ENCODE measurements at regions not wholly inside any gene's neighbourhood (a gene's known extent, or its start where the extent isn't known, plus 50 kb on each side); places are given as distances from the start of the nearest gene placed in this dataset.
"Not testable (repeated sequence)": the region's sequence is repeated elsewhere in the genome, so short reads cannot be mapped to it uniquely, and the experiment has no call there.

GRCh38 chr20:6360766-6361165 lies 237.9 kb upstream of the FERMT1 start:
- DNase-seq (ENCODE audit: low read depth in 3 of 3, low spot score in 2 of 3), result no peak

DNA sequence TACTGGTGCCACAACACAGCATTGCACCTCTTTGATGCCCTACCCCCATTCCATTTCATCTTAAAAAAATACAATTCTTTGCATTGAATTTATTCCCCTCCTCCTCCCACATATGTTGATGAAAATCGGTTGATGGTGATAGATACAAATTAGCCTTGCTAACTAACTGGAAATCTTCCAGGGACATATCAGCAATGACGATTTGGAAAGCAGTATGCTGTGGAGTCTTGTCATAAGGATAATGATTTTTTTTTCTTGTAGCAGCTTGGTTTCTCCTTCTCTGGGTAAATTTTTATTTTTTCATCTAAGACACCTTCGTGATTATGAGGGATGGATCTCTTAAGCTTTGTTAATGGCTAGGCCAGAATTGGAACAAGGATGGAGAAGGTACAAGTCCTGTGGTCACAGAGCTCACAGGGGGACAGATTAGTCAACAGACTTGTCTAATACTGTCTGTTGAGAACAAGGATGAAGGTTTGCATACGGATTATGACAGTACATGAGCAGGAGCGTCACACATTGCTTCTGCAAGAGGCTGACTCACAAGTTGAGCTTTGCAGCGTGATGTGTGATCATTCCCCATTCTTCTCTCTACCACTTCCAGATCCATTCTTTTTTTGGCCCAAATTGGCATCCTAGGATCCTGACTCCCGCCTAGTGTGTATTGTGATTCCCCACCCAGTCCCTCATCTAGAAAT lies 233.1 kb upstream of the FERMT1 start:
- DNase-seq (ENCODE audit: low read depth in 3 of 3, low spot score in 2 of 3), result no peak

- no peak for DNase-seq (ENCODE audit: low read depth in 3 of 3, low spot score in 2 of 3)
These were observed 226.1 kb upstream of the FERMT1 start for GRCh38 chr20:6348908-6349307.

DNA sequence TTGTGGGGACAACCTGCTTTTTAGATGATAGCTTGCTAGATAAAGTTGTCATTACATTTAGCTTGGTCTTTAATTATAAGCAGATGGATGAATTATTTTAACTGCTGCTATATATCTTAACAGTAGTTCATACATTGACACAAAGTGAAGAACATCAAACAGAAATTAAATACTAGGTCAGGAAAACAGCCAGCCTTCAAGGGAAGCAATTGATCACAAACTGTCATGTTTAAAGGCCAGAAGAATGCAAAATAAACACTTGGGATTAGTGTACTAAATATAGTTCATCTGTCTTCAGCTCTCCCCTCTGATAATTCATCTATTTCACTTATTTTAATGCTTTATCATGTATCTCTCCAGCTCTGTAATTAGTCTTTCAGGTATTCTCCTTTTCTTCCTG lies 225.1 kb upstream of the FERMT1 start:
- no peak for DNase-seq (ENCODE audit: low read depth in 3 of 3, low spot score in 2 of 3)

DNA sequence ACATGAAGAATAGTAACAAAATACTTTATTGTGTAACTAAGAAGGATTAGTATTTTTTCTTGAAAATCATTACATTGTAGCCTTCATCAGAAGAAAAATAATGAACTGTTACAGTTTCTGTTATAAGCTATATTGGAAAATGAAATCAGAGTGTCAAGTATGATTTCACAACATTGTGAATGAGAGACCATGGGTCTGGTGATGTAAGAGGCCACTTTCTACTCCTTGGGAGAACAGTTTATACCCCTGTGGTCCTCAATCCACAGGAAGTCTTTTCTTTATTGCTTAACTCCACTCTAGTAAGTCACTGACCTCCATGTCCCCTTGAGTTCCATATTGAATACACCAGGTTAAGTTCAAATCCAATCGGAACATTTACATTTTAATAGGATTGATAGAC lies 218.7 kb upstream of the FERMT1 start:
- DNase-seq (ENCODE audit: low read depth in 3 of 3, low spot score in 2 of 3), result no peak

DNA sequence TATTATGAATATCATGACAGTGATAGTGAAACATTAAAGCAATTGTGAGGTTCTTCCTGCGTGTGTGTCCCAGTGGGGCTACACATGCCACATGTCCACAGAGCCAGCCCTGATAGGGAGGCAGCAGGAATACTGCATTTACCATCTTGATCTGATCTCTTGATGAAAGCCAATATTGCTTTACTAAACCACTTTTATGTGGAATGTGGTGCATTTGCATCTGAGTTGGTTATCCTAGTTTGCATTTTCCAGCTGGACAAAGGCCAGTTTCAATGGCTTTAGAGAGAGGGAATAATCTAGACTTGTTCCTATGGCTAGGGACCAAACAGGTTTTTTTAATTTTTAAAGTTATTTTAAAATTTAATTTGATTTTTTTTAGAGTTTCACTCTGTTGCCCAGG lies 216.3 kb upstream of the FERMT1 start:
- no peak for DNase-seq (ENCODE audit: low read depth in 3 of 3, low spot score in 2 of 3)

GRCh38 chr20:6333110-6333509 lies 210.3 kb upstream of the FERMT1 start:
- DNase-seq (ENCODE audit: low read depth in 3 of 3, low spot score in 2 of 3), result no peak

GRCh38 chr20:6321235-6321634 lies 198.4 kb upstream of the FERMT1 start:
- not testable (repeated sequence) for DNase-seq (ENCODE audit: low read depth in 3 of 3, low spot score in 2 of 3)

DNA sequence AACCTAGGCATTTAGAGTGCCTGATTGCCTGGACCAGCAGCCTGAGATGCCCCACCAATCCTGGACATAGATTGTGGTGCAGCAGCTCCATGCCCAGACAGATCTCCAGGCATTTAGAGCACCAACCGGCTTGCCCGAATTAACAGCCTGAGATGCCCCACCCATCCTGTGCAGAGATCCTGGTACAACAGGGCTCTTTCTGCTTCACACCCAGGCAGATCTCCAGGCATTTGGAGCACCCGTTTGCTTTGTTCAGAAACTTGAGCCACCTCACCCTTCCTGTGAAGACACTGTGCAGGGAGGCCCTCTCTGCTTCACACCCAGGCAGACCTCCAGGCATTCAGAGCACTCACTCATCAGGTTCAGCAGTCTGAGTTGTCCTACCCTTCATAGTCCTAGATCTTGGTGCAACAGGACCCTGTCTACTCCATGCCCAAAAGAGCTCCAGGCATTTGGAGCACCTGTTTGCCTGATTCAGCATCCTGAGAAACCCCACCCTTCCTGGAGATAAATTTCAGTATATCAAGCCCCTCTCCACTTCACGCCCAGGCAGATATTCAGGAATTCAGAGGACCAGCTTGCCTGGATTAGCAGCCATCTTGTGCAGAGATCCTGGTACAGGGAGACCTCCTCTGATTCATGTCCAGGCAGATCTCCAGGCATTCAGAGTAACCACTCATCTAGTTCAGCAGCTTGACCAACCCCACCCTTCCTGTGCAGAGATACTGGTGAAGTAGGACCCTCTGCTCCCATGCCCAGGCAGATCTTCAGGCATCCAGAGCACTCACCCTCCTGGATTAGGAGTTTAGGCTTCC lies 189.2 kb upstream of the FERMT1 start:
- no peak for DNase-seq (ENCODE audit: low read depth in 3 of 3, low spot score in 2 of 3)

DNA sequence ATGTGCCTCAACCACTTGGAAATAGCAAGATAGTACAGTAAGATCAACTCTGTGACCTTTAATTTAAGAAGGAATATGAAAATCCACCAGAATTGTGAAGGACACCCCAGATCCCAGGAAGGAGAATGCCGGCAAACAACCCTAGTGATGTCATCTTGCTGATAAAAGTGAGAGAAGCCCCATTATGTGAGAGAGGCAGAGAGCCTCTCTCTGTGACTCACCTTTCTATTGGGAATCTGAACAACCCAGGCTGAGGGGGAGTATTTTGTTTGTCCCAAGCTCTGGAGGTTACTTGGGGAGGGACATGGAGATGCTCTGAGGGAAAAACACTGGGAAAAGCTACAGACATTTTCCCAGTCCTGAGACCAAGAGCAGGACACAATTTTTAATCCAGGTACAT lies 188.3 kb upstream of the FERMT1 start:
- DNase-seq (ENCODE audit: low read depth in 3 of 3, low spot score in 2 of 3), result no peak

- no peak for DNase-seq (ENCODE audit: low read depth in 3 of 3, low spot score in 2 of 3)
These were observed 182.7 kb upstream of the FERMT1 start for GRCh38 chr20:6305536-6305935.

- DNase-seq (ENCODE audit: low read depth in 3 of 3, low spot score in 2 of 3), result no peak
These were observed 179.2 kb upstream of the FERMT1 start for GRCh38 chr20:6302041-6302440.

GRCh38 chr20:6299456-6299855 lies 176.6 kb upstream of the FERMT1 start:
- DNase-seq (ENCODE audit: low read depth in 3 of 3, low spot score in 2 of 3), result no peak

DNA sequence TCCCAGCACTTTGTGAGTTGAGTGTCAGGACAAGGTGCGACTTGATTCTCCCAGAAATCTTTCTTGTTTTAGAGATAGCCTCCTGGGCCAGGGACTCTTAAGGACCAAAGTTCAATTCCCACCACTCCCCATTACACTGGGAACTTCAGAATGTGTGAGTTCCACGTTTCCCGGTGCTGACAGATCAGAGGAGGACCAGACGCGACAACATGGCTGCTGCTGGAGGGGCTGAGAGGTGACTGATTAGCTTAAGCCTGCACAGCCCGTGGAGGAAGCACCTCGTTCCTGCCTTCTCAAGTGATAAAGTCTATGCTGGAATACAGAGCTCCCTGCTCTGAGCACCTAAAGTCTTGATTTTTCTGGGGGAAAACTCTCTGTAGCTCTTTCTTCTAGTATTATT lies 175.2 kb upstream of the FERMT1 start:
- DNase-seq (ENCODE audit: low read depth in 3 of 3, low spot score in 2 of 3), result no peak

- DNase-seq (ENCODE audit: low read depth in 3 of 3, low spot score in 2 of 3), result no peak
These were observed 173.0 kb upstream of the FERMT1 start for GRCh38 chr20:6295867-6296256.

DNA sequence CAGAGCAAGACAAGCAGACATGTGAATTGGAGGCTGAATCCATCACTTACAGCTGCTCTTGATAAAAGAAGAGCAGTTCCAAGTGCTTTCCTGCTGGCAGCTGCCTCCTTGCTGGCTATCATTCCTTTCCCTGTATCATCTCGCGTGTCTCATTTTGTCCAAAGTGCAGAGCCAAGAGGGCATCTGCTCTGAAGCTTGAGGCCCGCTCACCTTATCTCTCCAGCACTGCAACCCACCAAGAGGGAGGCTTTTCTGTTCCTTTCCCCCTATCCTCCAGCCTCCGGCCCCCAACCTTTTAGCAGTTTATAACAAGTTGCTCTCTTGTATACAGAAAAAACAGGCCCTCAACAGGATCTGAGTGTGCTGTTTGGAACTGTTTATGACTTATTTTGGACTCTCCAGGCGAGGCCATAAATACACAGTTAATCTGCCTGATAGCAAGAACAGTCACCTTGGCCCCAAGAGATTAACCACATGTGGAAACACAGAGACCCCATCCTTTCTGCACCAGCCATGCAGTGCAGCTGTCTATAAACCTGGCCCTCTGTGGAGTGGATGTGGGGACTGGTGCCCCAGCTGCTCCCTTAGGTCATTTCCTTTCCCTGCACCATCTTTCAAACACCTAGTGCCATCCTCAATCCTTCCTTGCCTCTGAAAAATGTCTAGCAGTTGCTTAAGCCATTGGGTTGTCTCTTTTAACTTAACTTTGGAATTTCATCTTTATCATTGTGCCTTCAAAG lies 172.5 kb upstream of the FERMT1 start:
- DNase-seq (ENCODE audit: low read depth in 3 of 3, low spot score in 2 of 3), result no peak

GRCh38 chr20:6287471-6287870 lies 164.6 kb upstream of the FERMT1 start:
- DNase-seq (ENCODE audit: low read depth in 3 of 3, low spot score in 2 of 3), result no peak

DNA sequence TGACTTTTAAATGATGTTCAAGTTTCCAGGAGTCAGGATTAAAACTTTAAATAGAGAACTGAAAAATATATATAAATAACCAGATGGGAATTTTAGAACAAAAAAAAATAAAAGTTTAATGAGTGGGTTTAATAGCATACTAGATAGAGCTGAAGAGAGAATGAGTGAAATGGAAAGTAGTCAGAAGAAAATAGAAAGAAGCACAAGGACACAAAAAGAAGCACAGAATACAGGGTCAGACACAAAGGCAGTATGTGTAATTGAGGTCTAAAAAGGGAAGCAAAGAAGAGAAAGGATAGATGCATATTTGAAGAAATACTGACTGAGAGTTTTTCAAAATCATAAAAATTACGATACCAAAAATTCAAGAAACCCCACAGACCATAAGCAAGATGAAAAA lies 159.8 kb upstream of the FERMT1 start:
- no peak for DNase-seq (ENCODE audit: low read depth in 3 of 3, low spot score in 2 of 3)

GRCh38 chr20:6277661-6278240 lies 154.9 kb upstream of the FERMT1 start:
- no peak for DNase-seq (ENCODE audit: low read depth in 3 of 3, low spot score in 2 of 3)

DNA sequence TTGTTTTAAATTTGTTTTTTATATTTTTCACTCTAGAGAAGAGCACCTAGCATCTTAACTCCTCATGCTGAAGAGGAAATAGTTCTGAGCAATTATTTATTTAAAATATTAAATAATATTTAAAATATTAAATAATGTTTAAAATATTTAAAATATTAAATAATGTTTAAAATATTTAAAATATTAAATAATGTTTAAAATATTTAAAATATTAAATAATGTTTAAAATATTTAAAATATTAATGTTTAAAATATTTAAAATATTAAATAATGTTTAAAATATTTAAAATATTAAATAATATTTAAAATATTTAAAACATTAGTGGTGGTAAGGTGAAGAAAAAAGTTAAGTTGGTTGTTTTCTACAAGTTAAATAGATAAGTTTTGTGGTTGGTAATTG lies 147.6 kb upstream of the FERMT1 start:
- DNase-seq (ENCODE audit: low read depth in 3 of 3, low spot score in 2 of 3), result not testable (repeated sequence)

DNA sequence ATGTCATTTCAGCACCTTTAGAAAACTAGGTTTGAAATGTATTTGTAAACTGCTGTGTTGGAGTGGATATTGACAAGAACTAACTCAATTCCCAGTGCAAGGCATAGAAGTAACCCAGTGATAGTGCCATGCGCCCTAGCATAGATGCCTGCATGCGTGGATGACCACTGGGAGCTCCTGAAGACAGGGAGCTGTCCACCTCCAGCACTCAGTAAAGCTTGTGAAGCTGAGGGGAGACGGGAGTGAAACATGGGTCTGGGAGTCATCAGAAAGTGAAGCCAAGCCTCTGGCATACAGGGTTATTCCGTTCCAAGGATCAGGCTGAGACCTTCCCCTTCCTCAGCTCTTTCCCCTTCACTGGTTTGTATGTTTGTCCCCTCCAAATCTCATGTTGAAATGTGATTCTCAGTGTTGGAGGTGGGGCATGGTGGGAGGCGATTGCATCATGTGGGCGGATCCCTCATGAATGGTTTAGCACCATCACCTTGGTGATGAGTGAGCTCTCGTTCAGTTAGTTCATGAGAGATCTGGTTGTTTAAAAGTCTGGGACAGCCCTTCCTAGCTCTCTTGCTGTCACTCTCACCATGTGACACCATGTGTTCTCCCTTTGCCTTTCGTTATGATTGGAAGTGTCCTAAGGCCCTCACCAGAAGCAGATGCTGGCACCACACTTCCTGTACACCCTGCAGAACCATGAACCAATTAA lies 146.5 kb upstream of the FERMT1 start:
- no peak for DNase-seq (ENCODE audit: low read depth in 3 of 3, low spot score in 2 of 3)
